ENCODE measurements at regions not wholly inside any gene's neighbourhood (a gene's known extent, or its start where the extent isn't known, plus 50 kb on each side); places are given as distances from the start of the nearest gene placed in this dataset.
A peak's percentile ranks its signal among the peaks of the same experiment; 100 is the strongest.
"Not testable (repeated sequence)": the region's sequence is repeated elsewhere in the genome, so short reads cannot be mapped to it uniquely, and the experiment has no call there.

DNA sequence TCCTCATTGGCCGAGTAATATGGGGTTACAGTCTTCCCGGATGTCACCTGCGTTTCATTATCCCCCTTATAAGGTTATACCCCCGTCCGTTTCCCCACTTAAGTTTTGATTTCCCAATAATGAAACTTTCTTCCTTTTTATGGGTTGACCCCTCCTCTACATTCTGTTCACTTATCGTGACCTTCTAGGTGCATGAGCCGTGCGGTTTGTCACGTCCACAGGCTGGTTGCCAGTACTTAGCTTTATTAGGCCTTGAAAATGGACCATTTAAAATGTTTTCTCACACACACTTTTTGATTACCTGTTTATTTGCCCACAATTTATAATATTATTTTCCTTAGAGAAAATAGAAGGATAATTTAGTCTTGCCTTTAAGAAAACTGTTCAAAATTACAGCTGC, 111.5 kb downstream of the FAM174A start:
- H3K27ac ChIP-seq, result no peak overlapping the region
- no peaks in the 10 kb centered on the region for H3K36me3 ChIP-seq
- no peaks in the 10 kb centered on the region for H3K27me3 ChIP-seq
- no peaks in the 10 kb centered on the region for H3K9me3 ChIP-seq
- H3K4me1 ChIP-seq, result peaks cover 0 to 6% (median 0%) of the 10 kb centered on the region in 3 donors
- TF ChIP-seq EP300 (IDR thresholded peaks at IDR 0.05) (no peak), POLR2AphosphoS5 (IDR thresholded peaks at IDR 0.05) (no peak), POLR2A (IDR thresholded peaks at IDR 0.05) (no peak)
- TF ChIP-seq, protein P1, sequence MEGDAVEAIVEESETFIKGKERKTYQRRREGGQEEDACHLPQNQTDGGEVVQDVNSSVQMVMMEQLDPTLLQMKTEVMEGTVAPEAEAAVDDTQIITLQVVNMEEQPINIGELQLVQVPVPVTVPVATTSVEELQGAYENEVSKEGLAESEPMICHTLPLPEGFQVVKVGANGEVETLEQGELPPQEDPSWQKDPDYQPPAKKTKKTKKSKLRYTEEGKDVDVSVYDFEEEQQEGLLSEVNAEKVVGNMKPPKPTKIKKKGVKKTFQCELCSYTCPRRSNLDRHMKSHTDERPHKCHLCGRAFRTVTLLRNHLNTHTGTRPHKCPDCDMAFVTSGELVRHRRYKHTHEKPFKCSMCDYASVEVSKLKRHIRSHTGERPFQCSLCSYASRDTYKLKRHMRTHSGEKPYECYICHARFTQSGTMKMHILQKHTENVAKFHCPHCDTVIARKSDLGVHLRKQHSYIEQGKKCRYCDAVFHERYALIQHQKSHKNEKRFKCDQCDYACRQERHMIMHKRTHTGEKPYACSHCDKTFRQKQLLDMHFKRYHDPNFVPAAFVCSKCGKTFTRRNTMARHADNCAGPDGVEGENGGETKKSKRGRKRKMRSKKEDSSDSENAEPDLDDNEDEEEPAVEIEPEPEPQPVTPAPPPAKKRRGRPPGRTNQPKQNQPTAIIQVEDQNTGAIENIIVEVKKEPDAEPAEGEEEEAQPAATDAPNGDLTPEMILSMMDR (IDR thresholded peaks at IDR 0.05), result no peak
- 86 to 92% methylated on average over 9 of the region's 9 CpGs for WGBS, 2 donors (ENCODE audit: low coverage in 1 of 2)
- H3K4me3 ChIP-seq, result no peak overlapping the region
- ATAC-seq, result no peak

DNA sequence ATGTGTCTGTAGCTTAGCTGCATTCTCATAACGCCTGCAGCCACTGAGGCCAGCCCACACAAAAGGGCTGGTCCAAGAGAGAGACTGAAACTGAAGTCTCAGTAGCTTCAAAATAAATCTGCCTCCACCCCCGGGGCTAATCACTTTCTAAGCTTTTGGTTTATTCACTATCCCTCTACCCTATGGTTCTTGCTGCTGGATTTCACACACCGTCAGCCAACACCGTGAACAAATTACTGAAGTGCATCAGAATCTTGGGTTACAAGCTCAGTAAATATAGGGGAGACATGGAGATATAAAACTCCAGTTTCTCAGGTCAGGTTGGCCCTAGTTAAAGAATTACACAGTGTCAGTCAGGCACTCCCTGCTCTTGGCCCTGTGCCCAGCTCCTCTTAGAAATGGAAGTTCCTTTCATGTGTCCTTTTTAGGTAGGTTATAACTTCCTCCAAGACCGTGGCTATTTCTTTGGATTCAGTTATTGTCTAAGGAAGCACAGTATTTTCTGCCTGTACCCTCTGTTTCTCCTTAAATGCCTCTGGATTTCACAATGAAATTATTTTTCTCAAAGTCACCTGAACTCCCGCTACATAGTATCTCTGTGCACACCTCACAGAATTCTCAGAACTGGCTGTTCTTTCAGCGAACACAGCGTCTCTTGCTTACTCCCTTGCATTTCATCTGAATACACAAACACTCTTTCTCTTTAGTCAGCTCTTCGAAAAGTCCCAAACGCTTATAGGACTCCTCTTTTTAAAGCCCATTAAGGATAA, 112.5 kb downstream of the FAM174A start:
- Histone ChIP-seq H3K4me1 (peaks cover 0 to 6% (median 0%) of the 10 kb centered on the region in 3 donors), H3K9me3 (no peaks in the 10 kb centered on the region), H3K4me3 (no peak overlapping the region), H3K27ac (no peak overlapping the region), H3K27me3 (no peaks in the 10 kb centered on the region), H3K36me3 (no peaks in the 10 kb centered on the region)
- TF ChIP-seq POLR2AphosphoS5 (IDR thresholded peaks at IDR 0.05) (no peak), EP300 (IDR thresholded peaks at IDR 0.05) (no peak), POLR2A (IDR thresholded peaks at IDR 0.05) (no peak)
- TF ChIP-seq, protein P1 (IDR thresholded peaks at IDR 0.05), result no peak
- WGBS, 2 donors (ENCODE audit: low coverage in 1 of 2), result 42 to 45% methylated on average over 8 to 9 of the region's 10 CpGs
- peak; percentile 28 for ATAC-seq

DNA sequence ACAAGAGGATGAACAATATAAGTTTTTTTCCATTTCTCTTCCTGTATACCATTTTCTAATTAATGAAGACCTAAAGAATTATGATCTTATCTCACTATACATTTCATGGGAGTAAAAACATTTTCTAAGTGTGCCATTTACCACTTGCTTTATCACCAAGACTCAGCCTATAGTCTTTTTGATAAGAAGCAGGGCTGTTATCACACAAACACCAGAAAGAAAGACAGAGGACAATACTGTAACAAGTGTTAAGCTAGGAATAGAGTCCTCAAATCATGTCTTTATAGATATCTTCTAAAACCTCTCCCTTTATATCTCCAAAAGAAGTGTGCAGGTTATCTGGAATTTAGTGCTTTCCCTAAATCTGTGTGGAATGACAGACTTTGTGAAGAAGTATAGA, 119.7 kb downstream of the FAM174A start:
- no peaks in the 10 kb centered on the region for H3K9me3 ChIP-seq
- TF ChIP-seq, protein P1 (IDR thresholded peaks at IDR 0.05), result no peak
- no peak for TF ChIP-seq EP300 (IDR thresholded peaks at IDR 0.05)
- no peak for TF ChIP-seq POLR2AphosphoS5 (IDR thresholded peaks at IDR 0.05)
- TF ChIP-seq POLR2A (IDR thresholded peaks at IDR 0.05), result no peak
- H3K27me3 ChIP-seq, result no peaks in the 10 kb centered on the region
- no peak overlapping the region for H3K27ac ChIP-seq
- no peak for ATAC-seq
- no peaks in the 10 kb centered on the region for H3K36me3 ChIP-seq
- H3K4me1 ChIP-seq, result no peaks in the 10 kb centered on the region
- H3K4me3 ChIP-seq, result no peak overlapping the region

DNA sequence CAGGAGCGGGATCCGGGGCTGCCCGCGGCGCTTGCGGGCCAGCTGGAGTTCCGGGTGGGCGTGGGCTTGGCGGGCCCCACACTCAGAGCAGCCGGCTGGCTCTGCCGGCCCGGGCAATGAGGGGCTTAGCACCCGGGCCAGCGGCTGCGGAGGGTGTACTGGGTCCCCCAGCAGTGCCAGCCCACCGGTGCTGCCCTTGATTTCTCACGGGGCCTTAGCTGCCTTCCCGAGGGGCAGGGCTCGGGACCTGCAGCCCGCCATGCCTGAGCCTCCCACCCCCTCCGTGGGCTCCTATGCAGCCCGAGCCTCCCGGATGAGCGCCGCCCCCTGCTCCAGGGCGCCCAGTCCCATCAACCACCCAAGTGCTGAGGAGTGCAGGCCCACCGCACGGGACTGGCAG, 121.6 kb downstream of the FAM174A start:
- H3K4me1 ChIP-seq, H3K9me3 ChIP-seq, H3K36me3 ChIP-seq, H3K27me3 ChIP-seq, H3K4me3 ChIP-seq, ATAC-seq, H3K27ac ChIP-seq: not testable (repeated sequence)
- WGBS, 2 donors (ENCODE audit: low coverage in 1 of 2), result no CpG with 5 or more reads among the region's 28 CpGs

- Histone ChIP-seq H3K9me3 (no peaks in the 10 kb centered on the region), H3K27ac (no peak overlapping the region), H3K4me3 (no peak overlapping the region), H3K27me3 (no peaks in the 10 kb centered on the region), H3K4me1 (no peaks in the 10 kb centered on the region), H3K36me3 (no peaks in the 10 kb centered on the region)
- TF ChIP-seq POLR2A (IDR thresholded peaks at IDR 0.05) (no peak), EP300 (IDR thresholded peaks at IDR 0.05) (no peak), POLR2AphosphoS5 (IDR thresholded peaks at IDR 0.05) (no peak)
- TF ChIP-seq, protein P1 (IDR thresholded peaks at IDR 0.05), result no peak
- ATAC-seq, result no peak
- 89 to 98% methylated on average over 4 of the region's 4 CpGs for WGBS, 2 donors (ENCODE audit: low coverage in 1 of 2)
Measured at GRCh38 chr5:100659080-100659795, 124.1 kb downstream of the FAM174A start.
